MG63 (cell line): ENCODE measurements at regions not wholly inside any gene's neighbourhood (a gene's known extent, or its start where the extent isn't known, plus 50 kb on each side); places are given as distances from the start of the nearest gene placed in this dataset.
"Not testable (repeated sequence)": the region's sequence is repeated elsewhere in the genome, so short reads cannot be mapped to it uniquely, and the experiment has no call there.

Source experiments
- DNase-seq: peaks from one replicate; pipeline ENCODE4 v3.0.0-alpha.2; 2020
- H3K27me3 ChIP-seq: fragments of 250-450 bp; sonication (Bioruptor Pico); 2 replicates; pipeline ENCODE4 v1.5.1; 2020; ENCODE audit warnings: mild to moderate bottlenecking, moderate library complexity
- H3K36me3 ChIP-seq: fragments of 250-450 bp; sonication (Bioruptor Pico); 2 replicates; pipeline ENCODE4 v1.5.1; 2020; ENCODE audit warnings: mild to moderate bottlenecking, moderate library complexity
- H3K4me3 ChIP-seq: fragments of 250-450 bp; sonication (Bioruptor Pico); 2 replicates; pipeline ENCODE4 v1.5.1; 2020; ENCODE audit warnings: mild to moderate bottlenecking, moderate library complexity
- H3K9me3 ChIP-seq: fragments of 250-450 bp; sonication (Bioruptor Pico); 2 replicates; pipeline ENCODE4 v1.5.1; 2020; ENCODE audit warnings: mild to moderate bottlenecking, moderate library complexity

- DNase-seq = no peak
- Histone ChIP-seq H3K36me3 (no peaks in the 10 kb centered on the region), H3K9me3 (no peaks in the 10 kb centered on the region), H3K4me3 (no peak overlapping the region), H3K27me3 (no peaks in the 10 kb centered on the region)
These were observed 364.0 kb upstream of the KCND2 start for GRCh38 chr7:119908948-119909347.

GRCh38 chr7:119914119-119914518, 358.9 kb upstream of the KCND2 start:
- not testable (repeated sequence) for H3K9me3 ChIP-seq, H3K27me3 ChIP-seq, H3K36me3 ChIP-seq, H3K4me3 ChIP-seq, DNase-seq

GRCh38 chr7:119916501-119916900, 356.5 kb upstream of the KCND2 start:
- Histone ChIP-seq H3K27me3 (no peaks in the 10 kb centered on the region), H3K4me3 (no peak overlapping the region), H3K9me3 (no peaks in the 10 kb centered on the region), H3K36me3 (no peaks in the 10 kb centered on the region)
- DNase-seq = no peak

- H3K9me3 ChIP-seq = no peaks in the 10 kb centered on the region
- no peak for DNase-seq
- no peaks in the 10 kb centered on the region for H3K27me3 ChIP-seq
- no peak overlapping the region for H3K4me3 ChIP-seq
- no peaks in the 10 kb centered on the region for H3K36me3 ChIP-seq
These were observed 354.8 kb upstream of the KCND2 start for GRCh38 chr7:119918185-119918584.

- Histone ChIP-seq H3K4me3 (no peak overlapping the region), H3K27me3 (no peaks in the 10 kb centered on the region), H3K9me3 (no peaks in the 10 kb centered on the region), H3K36me3 (no peaks in the 10 kb centered on the region)
- DNase-seq = no peak
These were observed 353.0 kb upstream of the KCND2 start for GRCh38 chr7:119919986-119920385.

GRCh38 chr7:119925581-119926289, 347.2 kb upstream of the KCND2 start:
- Histone ChIP-seq H3K4me3 (no peak overlapping the region), H3K9me3 (no peaks in the 10 kb centered on the region), H3K36me3 (no peaks in the 10 kb centered on the region), H3K27me3 (no peaks in the 10 kb centered on the region)
- no peak for DNase-seq

- Histone ChIP-seq H3K9me3 (no peaks in the 10 kb centered on the region), H3K27me3 (no peaks in the 10 kb centered on the region), H3K4me3 (no peak overlapping the region), H3K36me3 (no peaks in the 10 kb centered on the region)
- no peak for DNase-seq
These were observed 343.1 kb upstream of the KCND2 start for GRCh38 chr7:119929891-119930290.

- no peaks in the 10 kb centered on the region for H3K9me3 ChIP-seq
- no peaks in the 10 kb centered on the region for H3K36me3 ChIP-seq
- no peak overlapping the region for H3K4me3 ChIP-seq
- DNase-seq = no peak
- H3K27me3 ChIP-seq = no peaks in the 10 kb centered on the region
These were observed 341.6 kb upstream of the KCND2 start for GRCh38 chr7:119931230-119931824.

GRCh38 chr7:119935418-119936025, 337.5 kb upstream of the KCND2 start:
- H3K27me3 ChIP-seq = no peaks in the 10 kb centered on the region

GRCh38 chr7:119936836-119937235, 336.1 kb upstream of the KCND2 start:
- Histone ChIP-seq H3K36me3 (no peaks in the 10 kb centered on the region), H3K9me3 (no peaks in the 10 kb centered on the region)
- no peak for DNase-seq

More at GRCh38 chr7:119935418-119936025, 337.5 kb upstream of the KCND2 start:
- no peaks in the 10 kb centered on the region for H3K9me3 ChIP-seq
- no peaks in the 10 kb centered on the region for H3K36me3 ChIP-seq
- DNase-seq = no peak
- no peak overlapping the region for H3K4me3 ChIP-seq

GRCh38 chr7:119937745-119938144, 335.2 kb upstream of the KCND2 start:
- H3K27me3 ChIP-seq = no peaks in the 10 kb centered on the region
- H3K36me3 ChIP-seq = no peaks in the 10 kb centered on the region

More at GRCh38 chr7:119936836-119937235, 336.1 kb upstream of the KCND2 start:
- Histone ChIP-seq H3K4me3 (no peak overlapping the region), H3K27me3 (no peaks in the 10 kb centered on the region)

GRCh38 chr7:119943942-119944600, 328.9 kb upstream of the KCND2 start:
- Histone ChIP-seq H3K4me3 (no peak overlapping the region), H3K27me3 (no peaks in the 10 kb centered on the region), H3K9me3 (no peaks in the 10 kb centered on the region), H3K36me3 (no peaks in the 10 kb centered on the region)
- no peak for DNase-seq

More at GRCh38 chr7:119937745-119938144, 335.2 kb upstream of the KCND2 start:
- H3K9me3 ChIP-seq = no peaks in the 10 kb centered on the region
- DNase-seq = no peak
- no peak overlapping the region for H3K4me3 ChIP-seq

- no peaks in the 10 kb centered on the region for H3K36me3 ChIP-seq
- DNase-seq = no peak
- H3K4me3 ChIP-seq = no peak overlapping the region
- no peaks in the 10 kb centered on the region for H3K27me3 ChIP-seq
- H3K9me3 ChIP-seq = no peaks in the 10 kb centered on the region
These were observed 328.4 kb upstream of the KCND2 start for GRCh38 chr7:119944601-119944972.

GRCh38 chr7:119945822-119946221, 327.2 kb upstream of the KCND2 start:
- H3K4me3 ChIP-seq = no peak overlapping the region
- no peaks in the 10 kb centered on the region for H3K27me3 ChIP-seq
- H3K36me3 ChIP-seq = no peaks in the 10 kb centered on the region
- no peaks in the 10 kb centered on the region for H3K9me3 ChIP-seq
- DNase-seq = no peak

GRCh38 chr7:119949053-119949452, 323.9 kb upstream of the KCND2 start:
- Histone ChIP-seq H3K36me3 (no peaks in the 10 kb centered on the region), H3K9me3 (no peaks in the 10 kb centered on the region), H3K4me3 (no peak overlapping the region), H3K27me3 (no peaks in the 10 kb centered on the region)
- DNase-seq = no peak

- H3K9me3 ChIP-seq, H3K27me3 ChIP-seq, H3K36me3 ChIP-seq, DNase-seq, H3K4me3 ChIP-seq: not testable (repeated sequence)
These were observed 322.5 kb upstream of the KCND2 start for GRCh38 chr7:119950390-119951041.

GRCh38 chr7:119951614-119952013, 321.4 kb upstream of the KCND2 start:
- not testable (repeated sequence) for H3K4me3 ChIP-seq, H3K27me3 ChIP-seq, H3K36me3 ChIP-seq, DNase-seq, H3K9me3 ChIP-seq
